Astrocyte of the hippocampus (primary cell): ENCODE measurements at regions not wholly inside any gene's neighbourhood (a gene's known extent, or its start where the extent isn't known, plus 50 kb on each side); places are given as distances from the start of the nearest gene placed in this dataset.

Source experiments
- DNase-seq: peaks from one replicate; pipeline ENCODE4 v3.0.0; 2011; ENCODE audit warnings: low read depth, low spot score

GRCh38 chr1:38418195-38419030 is 371.8 kb upstream of the POU3F1 start:
- peak; percentile 80 for DNase-seq

GRCh38 chr1:38403667-38404066 is 357.1 kb upstream of the POU3F1 start:
- no peak for DNase-seq

- DNase-seq, result no peak
Measured at GRCh38 chr1:38402230-38402815, 355.7 kb upstream of the POU3F1 start.

GRCh38 chr1:38396606-38397005 is 350.0 kb upstream of the POU3F1 start:
- no peak for DNase-seq

- no peak for DNase-seq
Measured at GRCh38 chr1:38394303-38394702, 347.7 kb upstream of the POU3F1 start.

- DNase-seq, result no peak
Measured at GRCh38 chr1:38392861-38393260, 346.3 kb upstream of the POU3F1 start.

- DNase-seq, result no peak
Measured at GRCh38 chr1:38381256-38381655, 334.7 kb upstream of the POU3F1 start.

- DNase-seq, result peak; percentile 11
Measured at GRCh38 chr1:38376577-38376976, 330.0 kb upstream of the POU3F1 start.

GRCh38 chr1:38375035-38375434 is 328.4 kb upstream of the POU3F1 start:
- no peak for DNase-seq

GRCh38 chr1:38371505-38371844 is 324.9 kb upstream of the POU3F1 start:
- no peak for DNase-seq

GRCh38 chr1:38370716-38371504 is 324.3 kb upstream of the POU3F1 start:
- no peak for DNase-seq

- DNase-seq, result no peak
Measured at GRCh38 chr1:38365242-38365641, 318.6 kb upstream of the POU3F1 start.

- DNase-seq, result no peak
Measured at GRCh38 chr1:38361566-38361965, 315.0 kb upstream of the POU3F1 start.

- DNase-seq, result peak; percentile 7
Measured at GRCh38 chr1:38360807-38361206, 314.2 kb upstream of the POU3F1 start.

GRCh38 chr1:38353956-38354355 is 307.4 kb upstream of the POU3F1 start:
- DNase-seq, result no peak

- no peak for DNase-seq
Measured at GRCh38 chr1:38352869-38353268, 306.3 kb upstream of the POU3F1 start.

GRCh38 chr1:38347446-38348175 is 301.0 kb upstream of the POU3F1 start:
- no peak for DNase-seq

GRCh38 chr1:38344716-38345115 is 298.1 kb upstream of the POU3F1 start:
- peak; percentile 8 for DNase-seq

GRCh38 chr1:38341694-38342093 is 295.1 kb upstream of the POU3F1 start:
- no peak for DNase-seq

- DNase-seq, result no peak
Measured at GRCh38 chr1:38340409-38340808, 293.8 kb upstream of the POU3F1 start.

- DNase-seq, result no peak
Measured at GRCh38 chr1:38337711-38338110, 291.1 kb upstream of the POU3F1 start.

- no peak for DNase-seq
Measured at GRCh38 chr1:38336961-38337360, 290.4 kb upstream of the POU3F1 start.
